ENCODE measurements at regions not wholly inside any gene's neighbourhood (a gene's known extent, or its start where the extent isn't known, plus 50 kb on each side); places are given as distances from the start of the nearest gene placed in this dataset.

GRCh38 chr4:189081826-189082225, 858.8 kb upstream of the FRG1 start:
- TF ChIP-seq, protein P1, sequence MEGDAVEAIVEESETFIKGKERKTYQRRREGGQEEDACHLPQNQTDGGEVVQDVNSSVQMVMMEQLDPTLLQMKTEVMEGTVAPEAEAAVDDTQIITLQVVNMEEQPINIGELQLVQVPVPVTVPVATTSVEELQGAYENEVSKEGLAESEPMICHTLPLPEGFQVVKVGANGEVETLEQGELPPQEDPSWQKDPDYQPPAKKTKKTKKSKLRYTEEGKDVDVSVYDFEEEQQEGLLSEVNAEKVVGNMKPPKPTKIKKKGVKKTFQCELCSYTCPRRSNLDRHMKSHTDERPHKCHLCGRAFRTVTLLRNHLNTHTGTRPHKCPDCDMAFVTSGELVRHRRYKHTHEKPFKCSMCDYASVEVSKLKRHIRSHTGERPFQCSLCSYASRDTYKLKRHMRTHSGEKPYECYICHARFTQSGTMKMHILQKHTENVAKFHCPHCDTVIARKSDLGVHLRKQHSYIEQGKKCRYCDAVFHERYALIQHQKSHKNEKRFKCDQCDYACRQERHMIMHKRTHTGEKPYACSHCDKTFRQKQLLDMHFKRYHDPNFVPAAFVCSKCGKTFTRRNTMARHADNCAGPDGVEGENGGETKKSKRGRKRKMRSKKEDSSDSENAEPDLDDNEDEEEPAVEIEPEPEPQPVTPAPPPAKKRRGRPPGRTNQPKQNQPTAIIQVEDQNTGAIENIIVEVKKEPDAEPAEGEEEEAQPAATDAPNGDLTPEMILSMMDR (IDR thresholded peaks at IDR 0.05 in 8 of 11, conservative IDR thresholded peaks at IDR 0.05 in 3 of 11): no peak
- TF ChIP-seq POLR2AphosphoS5 (IDR thresholded peaks at IDR 0.05) (no peak), POLR2A (IDR thresholded peaks at IDR 0.05) (no peak)

Measured in spleen (tissue), 7 donors.